C4-2B (cell line): ENCODE measurements at regions not wholly inside any gene's neighbourhood (a gene's known extent, or its start where the extent isn't known, plus 50 kb on each side); places are given as distances from the start of the nearest gene placed in this dataset.

Experiments
- CTCF ChIP-seq: fragments of 450-650 bp; conservative IDR thresholded peaks from 2 replicates; pipeline ENCODE4 v1.5.1; 2017; ENCODE audit warnings: mild to moderate bottlenecking
- ZFX ChIP-seq: fragments of 450-650 bp; IDR thresholded peaks from 2 replicates; pipeline ENCODE4 v1.6.1; 2017

DNA sequence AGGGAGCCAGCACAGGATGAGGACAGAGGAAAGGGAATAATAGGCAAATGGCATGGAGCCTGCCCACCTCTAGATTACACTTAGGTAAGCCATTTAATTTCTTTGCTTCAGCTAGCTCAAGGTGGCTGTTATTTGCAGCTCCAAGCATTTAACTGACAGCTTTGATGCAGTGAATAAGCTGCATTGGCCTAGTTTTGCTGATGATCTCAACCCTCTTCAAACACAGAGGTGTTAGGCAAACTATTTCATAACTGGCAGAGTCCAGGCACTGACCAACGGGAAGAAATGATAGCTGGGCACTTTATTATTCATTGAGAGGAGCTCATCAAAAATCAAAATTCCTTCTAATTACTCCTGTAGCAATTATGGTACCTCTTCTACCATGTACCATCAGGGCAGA, 317.4 kb downstream of the BMPER start:
- TF ChIP-seq CTCF (no peak), ZFX (no peak)
